ENCODE measurements at regions not wholly inside any gene's neighbourhood (a gene's known extent, or its start where the extent isn't known, plus 50 kb on each side); places are given as distances from the start of the nearest gene placed in this dataset.

- 90 to 93% methylated on average over 13 to 14 of the region's 16 CpGs for WGBS, 2 experiments (ENCODE audit: insufficient coverage in 2 of 2)
- Histone ChIP-seq H3K4me3 (ENCODE audit: extremely low read depth, insufficient read depth, low read length, poor library complexity, severe bottlenecking) (no peak overlapping the region), H3K36me3 (ENCODE audit: control insufficient read depth, insufficient read depth, low read length) (no peaks in the 10 kb centered on the region), H3K4me1 (ENCODE audit: control insufficient read depth, insufficient read depth, low read length, poor library complexity, severe bottlenecking) (no peaks in the 10 kb centered on the region), H3K27ac (ENCODE audit: low read depth, low read length, severe bottlenecking) (no peak overlapping the region), H3K9me3 (ENCODE audit: control insufficient read depth, low read length) (no peaks in the 10 kb centered on the region)
Measured at GRCh38 chr13:111005808-111006505, 91.1 kb upstream of the ANKRD10 start.

- Histone ChIP-seq H3K9me3 (ENCODE audit: control insufficient read depth, low read length) (no peaks in the 10 kb centered on the region), H3K27ac (ENCODE audit: low read depth, low read length, severe bottlenecking) (no peak overlapping the region), H3K4me1 (ENCODE audit: control insufficient read depth, insufficient read depth, low read length, poor library complexity, severe bottlenecking) (no peaks in the 10 kb centered on the region), H3K4me3 (ENCODE audit: extremely low read depth, insufficient read depth, low read length, poor library complexity, severe bottlenecking) (no peak overlapping the region), H3K36me3 (ENCODE audit: control insufficient read depth, insufficient read depth, low read length) (no peaks in the 10 kb centered on the region)
- 88 to 100% methylated on average over 2 to 6 of the region's 6 CpGs for WGBS, 2 experiments (ENCODE audit: insufficient coverage in 2 of 2)
Measured at GRCh38 chr13:111005364-111005763, 90.5 kb upstream of the ANKRD10 start.

- Histone ChIP-seq H3K36me3 (ENCODE audit: control insufficient read depth, insufficient read depth, low read length) (no peaks in the 10 kb centered on the region), H3K27ac (ENCODE audit: low read depth, low read length, severe bottlenecking) (no peak overlapping the region)
Measured at GRCh38 chr13:111004444-111004843, 89.6 kb upstream of the ANKRD10 start.

GRCh38 chr13:111001636-111002035, 86.8 kb upstream of the ANKRD10 start:
- H3K9me3 ChIP-seq (ENCODE audit: control insufficient read depth, low read length), result no peaks in the 10 kb centered on the region
- no peaks in the 10 kb centered on the region for H3K36me3 ChIP-seq (ENCODE audit: control insufficient read depth, insufficient read depth, low read length)
- H3K4me1 ChIP-seq (ENCODE audit: control insufficient read depth, insufficient read depth, low read length, poor library complexity, severe bottlenecking), result no peaks in the 10 kb centered on the region
- H3K4me3 ChIP-seq (ENCODE audit: extremely low read depth, insufficient read depth, low read length, poor library complexity, severe bottlenecking), result no peak overlapping the region
- H3K27ac ChIP-seq (ENCODE audit: low read depth, low read length, severe bottlenecking), result no peak overlapping the region
- 63 to 91% methylated on average over 1 of the region's 2 CpGs for WGBS, 2 experiments (ENCODE audit: insufficient coverage in 2 of 2)

More at GRCh38 chr13:111004444-111004843, 89.6 kb upstream of the ANKRD10 start:
- 94 to 95% methylated on average over 3 to 6 of the region's 6 CpGs for WGBS, 2 experiments (ENCODE audit: insufficient coverage in 2 of 2)
- H3K4me1 ChIP-seq (ENCODE audit: control insufficient read depth, insufficient read depth, low read length, poor library complexity, severe bottlenecking), result no peaks in the 10 kb centered on the region
- H3K4me3 ChIP-seq (ENCODE audit: extremely low read depth, insufficient read depth, low read length, poor library complexity, severe bottlenecking), result no peak overlapping the region
- H3K9me3 ChIP-seq (ENCODE audit: control insufficient read depth, low read length), result no peaks in the 10 kb centered on the region

GRCh38 chr13:110993788-110994187, 78.9 kb upstream of the ANKRD10 start:
- H3K4me3 ChIP-seq (ENCODE audit: extremely low read depth, insufficient read depth, low read length, poor library complexity, severe bottlenecking), result no peak overlapping the region
- H3K4me1 ChIP-seq (ENCODE audit: control insufficient read depth, insufficient read depth, low read length, poor library complexity, severe bottlenecking), result no peaks in the 10 kb centered on the region
- no peak overlapping the region for H3K27ac ChIP-seq (ENCODE audit: low read depth, low read length, severe bottlenecking)
- 60 to 63% methylated on average over 3 of the region's 5 CpGs for WGBS, 2 experiments (ENCODE audit: insufficient coverage in 2 of 2)
- no peaks in the 10 kb centered on the region for H3K36me3 ChIP-seq (ENCODE audit: control insufficient read depth, insufficient read depth, low read length)
- H3K9me3 ChIP-seq (ENCODE audit: control insufficient read depth, low read length), result no peaks in the 10 kb centered on the region

GRCh38 chr13:110991991-110992508, 77.2 kb upstream of the ANKRD10 start:
- H3K9me3 ChIP-seq (ENCODE audit: control insufficient read depth, low read length), result no peaks in the 10 kb centered on the region
- H3K4me1 ChIP-seq (ENCODE audit: control insufficient read depth, insufficient read depth, low read length, poor library complexity, severe bottlenecking), result no peaks in the 10 kb centered on the region
- H3K36me3 ChIP-seq (ENCODE audit: control insufficient read depth, insufficient read depth, low read length), result no peaks in the 10 kb centered on the region
- no peak overlapping the region for H3K4me3 ChIP-seq (ENCODE audit: extremely low read depth, insufficient read depth, low read length, poor library complexity, severe bottlenecking)
- no peak overlapping the region for H3K27ac ChIP-seq (ENCODE audit: low read depth, low read length, severe bottlenecking)
- 96 to 99% methylated on average over 17 to 21 of the region's 21 CpGs for WGBS, 2 experiments (ENCODE audit: insufficient coverage in 2 of 2)

GRCh38 chr13:110989331-110989730, 74.5 kb upstream of the ANKRD10 start:
- Histone ChIP-seq H3K4me3 (ENCODE audit: extremely low read depth, insufficient read depth, low read length, poor library complexity, severe bottlenecking) (no peak overlapping the region), H3K4me1 (ENCODE audit: control insufficient read depth, insufficient read depth, low read length, poor library complexity, severe bottlenecking) (no peaks in the 10 kb centered on the region), H3K9me3 (ENCODE audit: control insufficient read depth, low read length) (no peaks in the 10 kb centered on the region), H3K27ac (ENCODE audit: low read depth, low read length, severe bottlenecking) (no peak overlapping the region), H3K36me3 (ENCODE audit: control insufficient read depth, insufficient read depth, low read length) (no peaks in the 10 kb centered on the region)
- WGBS, 2 experiments (ENCODE audit: insufficient coverage in 2 of 2), result 70 to 90% methylated on average over 2 to 3 of the region's 5 CpGs

- no CpG with 5 or more reads among the region's 2 CpGs for WGBS, 2 experiments (ENCODE audit: insufficient coverage in 2 of 2)
- Histone ChIP-seq H3K4me3 (ENCODE audit: extremely low read depth, insufficient read depth, low read length, poor library complexity, severe bottlenecking) (no peak overlapping the region), H3K27ac (ENCODE audit: low read depth, low read length, severe bottlenecking) (no peak overlapping the region), H3K36me3 (ENCODE audit: control insufficient read depth, insufficient read depth, low read length) (no peaks in the 10 kb centered on the region), H3K4me1 (ENCODE audit: control insufficient read depth, insufficient read depth, low read length, poor library complexity, severe bottlenecking) (no peaks in the 10 kb centered on the region), H3K9me3 (ENCODE audit: control insufficient read depth, low read length) (no peaks in the 10 kb centered on the region)
Measured at GRCh38 chr13:110985541-110985940, 70.7 kb upstream of the ANKRD10 start.

GRCh38 chr13:110984798-110985197, 69.9 kb upstream of the ANKRD10 start:
- Histone ChIP-seq H3K36me3 (ENCODE audit: control insufficient read depth, insufficient read depth, low read length) (no peaks in the 10 kb centered on the region), H3K4me3 (ENCODE audit: extremely low read depth, insufficient read depth, low read length, poor library complexity, severe bottlenecking) (no peak overlapping the region), H3K27ac (ENCODE audit: low read depth, low read length, severe bottlenecking) (no peak overlapping the region), H3K9me3 (ENCODE audit: control insufficient read depth, low read length) (no peaks in the 10 kb centered on the region), H3K4me1 (ENCODE audit: control insufficient read depth, insufficient read depth, low read length, poor library complexity, severe bottlenecking) (no peaks in the 10 kb centered on the region)
- WGBS, 2 experiments (ENCODE audit: insufficient coverage in 2 of 2), result 80 to 82% methylated on average over 1 to 2 of the region's 3 CpGs

- WGBS, 2 experiments (ENCODE audit: insufficient coverage in 2 of 2), result 85 to 97% methylated on average over 5 of the region's 5 CpGs
- no peak overlapping the region for H3K27ac ChIP-seq (ENCODE audit: low read depth, low read length, severe bottlenecking)
Measured at GRCh38 chr13:110984381-110984780, 69.5 kb upstream of the ANKRD10 start.

GRCh38 chr13:110983241-110983640, 68.4 kb upstream of the ANKRD10 start:
- H3K4me3 ChIP-seq (ENCODE audit: extremely low read depth, insufficient read depth, low read length, poor library complexity, severe bottlenecking), result no peak overlapping the region
- WGBS, 2 experiments (ENCODE audit: insufficient coverage in 2 of 2), result 80 to 93% methylated on average over 1 to 2 of the region's 4 CpGs
- no peaks in the 10 kb centered on the region for H3K36me3 ChIP-seq (ENCODE audit: control insufficient read depth, insufficient read depth, low read length)
- no peak overlapping the region for H3K27ac ChIP-seq (ENCODE audit: low read depth, low read length, severe bottlenecking)
- H3K9me3 ChIP-seq (ENCODE audit: control insufficient read depth, low read length), result no peaks in the 10 kb centered on the region
- H3K4me1 ChIP-seq (ENCODE audit: control insufficient read depth, insufficient read depth, low read length, poor library complexity, severe bottlenecking), result no peaks in the 10 kb centered on the region

More at GRCh38 chr13:110984381-110984780, 69.5 kb upstream of the ANKRD10 start:
- no peaks in the 10 kb centered on the region for H3K4me1 ChIP-seq (ENCODE audit: control insufficient read depth, insufficient read depth, low read length, poor library complexity, severe bottlenecking)
- no peak overlapping the region for H3K4me3 ChIP-seq (ENCODE audit: extremely low read depth, insufficient read depth, low read length, poor library complexity, severe bottlenecking)
- H3K36me3 ChIP-seq (ENCODE audit: control insufficient read depth, insufficient read depth, low read length), result no peaks in the 10 kb centered on the region
- no peaks in the 10 kb centered on the region for H3K9me3 ChIP-seq (ENCODE audit: control insufficient read depth, low read length)

Data from mesodermal cell (in vitro differentiated cells).